H9 (cell line): ENCODE measurements at regions not wholly inside any gene's neighbourhood (a gene's known extent, or its start where the extent isn't known, plus 50 kb on each side); places are given as distances from the start of the nearest gene placed in this dataset.

Experiments used
- DNase-seq: peaks from one replicate; pipeline ENCODE4 v3.0.0-alpha.2; 2017
- H2AFZ ChIP-seq: one replicate; pipeline ENCODE4 v1.6.1; 2013; ENCODE audit warnings: mild to moderate bottlenecking, low read length, control low read depth, moderate library complexity
- H2AK5ac ChIP-seq: 2 replicates; pipeline ENCODE4 v1.6.1; 2013; ENCODE audit warnings: low read length, control low read depth, mixed read lengths; ENCODE audit not compliant: insufficient read length
- H2BK120ac ChIP-seq: one replicate; pipeline ENCODE4 v1.6.1; 2013; ENCODE audit warnings: low read depth, mild to moderate bottlenecking, low read length, control low read depth, inconsistent platforms; ENCODE audit not compliant: poor library complexity, severe bottlenecking
- H2BK12ac ChIP-seq: 2 replicates; pipeline ENCODE4 v1.6.1; 2013; ENCODE audit warnings: low read length, control low read depth, mixed read lengths, low read depth; ENCODE audit not compliant: insufficient read length
- H2BK15ac ChIP-seq: 2 replicates; pipeline ENCODE4 v1.6.1; 2013; ENCODE audit warnings: low read depth, low read length, control low read depth
- H2BK20ac ChIP-seq: one replicate; pipeline ENCODE4 v1.6.1; 2013; ENCODE audit warnings: low read depth, mild to moderate bottlenecking, low read length, control low read depth, inconsistent platforms; ENCODE audit not compliant: poor library complexity, severe bottlenecking
- H2BK5ac ChIP-seq: 2 replicates; pipeline ENCODE4 v1.6.1; 2013; ENCODE audit warnings: low read length, control low read depth, mixed read lengths; ENCODE audit not compliant: insufficient read length
- H3K14ac ChIP-seq: 2 replicates; pipeline ENCODE4 v1.6.1; 2013; ENCODE audit warnings: low read length, control low read depth; ENCODE audit not compliant: insufficient read depth
- H3K18ac ChIP-seq: 2 replicates; pipeline ENCODE4 v1.6.1; 2013; ENCODE audit warnings: low read depth, mild to moderate bottlenecking, mixed read lengths, low read length, control low read depth; ENCODE audit not compliant: insufficient read length
- H3K23ac ChIP-seq: 2 replicates; pipeline ENCODE4 v1.6.1; 2013; ENCODE audit warnings: low read length, control low read depth, mixed read lengths, low read depth; ENCODE audit not compliant: insufficient read length
- H3K23me2 ChIP-seq: 2 replicates; pipeline ENCODE4 v1.6.1; 2013; ENCODE audit warnings: low read depth, mild to moderate bottlenecking, mixed read lengths, low read length, control low read depth; ENCODE audit not compliant: insufficient read length, poor library complexity, severe bottlenecking
- H3K27ac ChIP-seq: 2 replicates; pipeline ENCODE4 v1.5.1; 2013; ENCODE audit warnings: low read length, control low read depth, mixed read lengths, low read depth; ENCODE audit not compliant: insufficient read length
- H3K27me3 ChIP-seq: 2 replicates; pipeline ENCODE4 v1.6.1; 2013; ENCODE audit warnings: low read length, control low read depth, inconsistent platforms; ENCODE audit not compliant: insufficient read depth
- H3K4ac ChIP-seq: 2 replicates; pipeline ENCODE4 v1.6.1; 2013; ENCODE audit warnings: low read depth, mild to moderate bottlenecking, control low read depth, inconsistent platforms, low read length, moderate library complexity
- H3K4me1 ChIP-seq: 2 replicates; pipeline ENCODE4 v1.6.1; 2013; ENCODE audit warnings: low read length, control low read depth, inconsistent platforms; ENCODE audit not compliant: insufficient read depth
- H3K4me2 ChIP-seq: 2 replicates; pipeline ENCODE4 v1.6.1; 2013; ENCODE audit warnings: low read length, control low read depth, mixed read lengths; ENCODE audit not compliant: insufficient read length, insufficient read depth
- H3K56ac ChIP-seq: 2 replicates; pipeline ENCODE4 v1.6.1; 2013; ENCODE audit warnings: low read depth, mild to moderate bottlenecking, mixed read lengths, low read length, control low read depth; ENCODE audit not compliant: insufficient read length
- H3K79me1 ChIP-seq: 2 replicates; pipeline ENCODE4 v1.6.1; 2013; ENCODE audit warnings: low read depth, mild to moderate bottlenecking, moderate library complexity, low read length, control low read depth, inconsistent platforms; ENCODE audit not compliant: insufficient read depth, poor library complexity, severe bottlenecking
- H3K79me2 ChIP-seq: 2 replicates; pipeline ENCODE4 v1.6.1; 2013; ENCODE audit warnings: low read length, control low read depth, inconsistent platforms; ENCODE audit not compliant: insufficient read depth
- H3K9ac ChIP-seq: 2 replicates; pipeline ENCODE4 v1.6.1; 2013; ENCODE audit warnings: low read length, control low read depth, mixed read lengths; ENCODE audit not compliant: insufficient read length; ENCODE audit errors: extremely low read depth
- H3K9me3 ChIP-seq: one replicate; pipeline ENCODE4 v1.6.1; 2013; ENCODE audit warnings: low read depth, low read length, inconsistent platforms; ENCODE audit not compliant: control insufficient read depth
- H3T11ph ChIP-seq: one replicate; pipeline ENCODE4 v1.6.1; 2013; ENCODE audit warnings: mild to moderate bottlenecking, low read length, control low read depth, inconsistent platforms
- H4K20me1 ChIP-seq: one replicate; pipeline ENCODE4 v1.6.1; 2013; ENCODE audit not compliant: control insufficient read depth, insufficient read length, insufficient read depth
- H4K5ac ChIP-seq: 2 replicates; pipeline ENCODE4 v1.6.1; 2013; ENCODE audit warnings: low read depth, mild to moderate bottlenecking, mixed read lengths, low read length, control low read depth; ENCODE audit not compliant: insufficient read length
- H4K8ac ChIP-seq: replicated peaks from 2 replicates; pipeline ENCODE4 v1.6.1; 2013; ENCODE audit warnings: low read length, control low read depth, mixed read lengths, low read depth; ENCODE audit not compliant: insufficient read length
- H4K91ac ChIP-seq: 2 replicates; pipeline ENCODE4 v1.6.1; 2013; ENCODE audit warnings: low read depth, mild to moderate bottlenecking, moderate library complexity, mixed read lengths, low read length, control low read depth; ENCODE audit not compliant: insufficient read length
- H3K27ac Mint-ChIP-seq, 3 experiments: 2 replicates in 2 of 3; 3 replicates in 1 of 3; pipeline ENCODE4 v1.8.0; 2020 to 2021; ENCODE audit warnings: mixed read lengths in 3 of 3, mild to moderate bottlenecking in 1 of 3, moderate library complexity in 1 of 3
- H3K27me3 Mint-ChIP-seq: 2 replicates; pipeline ENCODE4 v1.8.0; 2021; ENCODE audit warnings: low read depth, mild to moderate bottlenecking, moderate library complexity, mixed read lengths
- H3K36me3 Mint-ChIP-seq, 3 experiments: 2 replicates in 2 of 3; 3 replicates in 1 of 3; pipeline ENCODE4 v1.8.0; 2020 to 2021; ENCODE audit warnings: low read depth in 3 of 3, mixed read lengths in 3 of 3; ENCODE audit not compliant: insufficient read depth in 1 of 3
- H3K4me1 Mint-ChIP-seq, 2 experiments: 2 replicates each; pipeline ENCODE4 v1.8.0; 2020; ENCODE audit warnings: mixed read lengths in 2 of 2
- H3K4me3 Mint-ChIP-seq, 2 experiments: 2 replicates in 1 of 2; 3 replicates in 1 of 2; pipeline ENCODE4 v1.8.0; 2020 to 2021; ENCODE audit warnings: mild to moderate bottlenecking in 2 of 2, mixed read lengths in 2 of 2, moderate library complexity in 1 of 2
- H3K9me3 Mint-ChIP-seq, 2 experiments: 2 replicates in 1 of 2; 3 replicates in 1 of 2; pipeline ENCODE4 v1.8.0; 2020; ENCODE audit warnings: mild to moderate bottlenecking in 2 of 2, mixed read lengths in 2 of 2, moderate library complexity in 1 of 2
- CTCF ChIP-seq: fragments of 200-600 bp; sonication (generic); conservative IDR thresholded peaks from 3 replicates; pipeline ENCODE4 v1.8.0; 2021; ENCODE audit warnings: antibody characterized with exemption, mild to moderate bottlenecking
- WGBS: extraction: QIAGEN DNeasy Blood & Tissue Kit; methylation state at CpG from one replicate; pipeline ENCODE4 v1.1.7; 2013; ENCODE audit warnings: missing lambda C conversion rate, low lambda C conversion rate, mixed read lengths; ENCODE audit not compliant: insufficient read length; ENCODE audit errors: extremely low coverage; 5-methylcytosine and 5-hydroxymethylcytosine counted together

GRCh38 chr7:23892019-23892418, 182.0 kb downstream of the STK31 start:
- no CpG with 5 or more reads among the region's 1 CpG for WGBS
- no peak overlapping the region for H3K9ac ChIP-seq

More at GRCh38 chr7:23892019-23892418, 182.0 kb downstream of the STK31 start:
- H2BK20ac ChIP-seq, result no peak overlapping the region
- Mint-ChIP-seq H3K27me3 (no peaks in the 10 kb centered on the region), H3K4me1 (peaks cover 0 to 4% of the 10 kb centered on the region in 2 experiments; a peak in 1 of 4 replicates), H3K9me3 (no peaks in the 10 kb centered on the region), H3K36me3 (no peaks in the 10 kb centered on the region), H3K27ac (no peak overlapping the region), H3K4me3 (no peak overlapping the region)
- no peaks in the 10 kb centered on the region for H3K79me1 ChIP-seq
- no peak overlapping the region for H2BK5ac ChIP-seq
- no peak overlapping the region for H3K18ac ChIP-seq
- no peak overlapping the region for H4K8ac ChIP-seq
- no peaks in the 10 kb centered on the region for H3K4me1 ChIP-seq
- H3K27me3 ChIP-seq, result no peaks in the 10 kb centered on the region
- H2BK120ac ChIP-seq, result no peak overlapping the region
- TF ChIP-seq CTCF, result no peak
- no peaks in the 10 kb centered on the region for H3K23me2 ChIP-seq
- no peak overlapping the region for H3K27ac ChIP-seq
- no peak overlapping the region for H3K14ac ChIP-seq
- H3K79me2 ChIP-seq, result no peaks in the 10 kb centered on the region
- H4K91ac ChIP-seq, result no peak overlapping the region
- no peak overlapping the region for H2BK12ac ChIP-seq
- no peak overlapping the region for H2BK15ac ChIP-seq
- no peak overlapping the region for H3T11ph ChIP-seq
- no peak overlapping the region for H4K5ac ChIP-seq
- H4K20me1 ChIP-seq, result no peaks in the 10 kb centered on the region
- H3K56ac ChIP-seq, result no peak overlapping the region
- H3K4ac ChIP-seq, result no peak overlapping the region
- H2AFZ ChIP-seq, result no peak overlapping the region
- H3K9me3 ChIP-seq, result no peaks in the 10 kb centered on the region
- no peak for DNase-seq
- H2AK5ac ChIP-seq, result no peak overlapping the region
- no peak overlapping the region for H3K23ac ChIP-seq
- H3K4me2 ChIP-seq, result no peak overlapping the region
